H1 (cell line): ENCODE measurements at regions not wholly inside any gene's neighbourhood (a gene's known extent, or its start where the extent isn't known, plus 50 kb on each side); places are given as distances from the start of the nearest gene placed in this dataset.

ENCODE experiments used
- CHD7 ChIP-seq: fragments of 300-600 bp; sonication (generic); IDR thresholded peaks from 2 replicates; pipeline ENCODE4 v1.7.1; 2012; ENCODE audit warnings: low read length, moderate library complexity, mild to moderate bottlenecking, inconsistent platforms; ENCODE audit not compliant: insufficient replicate concordance
- GABPA ChIP-seq: IDR thresholded peaks from 2 replicates; pipeline ENCODE4 v1.6.1; 2011; ENCODE audit warnings: mild to moderate bottlenecking, low read length, moderate library complexity, borderline replicate concordance; ENCODE audit not compliant: insufficient read depth
- MAFK ChIP-seq: IDR thresholded peaks from 2 replicates; pipeline ENCODE4 v1.6.1; 2012; ENCODE audit warnings: low read depth, mild to moderate bottlenecking, improper control_type of control experiment, low read length
- RFX5 ChIP-seq: IDR thresholded peaks from 2 replicates; pipeline ENCODE4 v1.6.1; 2011; ENCODE audit warnings: low read depth, low read length, improper control_type of control experiment, borderline replicate concordance
- TAF7 ChIP-seq: optimal IDR thresholded peaks from 2 replicates; pipeline ENCODE3; 2011; ENCODE audit warnings: low read depth, mild to moderate bottlenecking, inconsistent platforms, low read length, moderate library complexity, borderline replicate concordance
- TF ChIP-seq, protein P1 (sequence below): IDR thresholded peaks from 2 replicates; pipeline ENCODE4 v1.6.1; 2012; ENCODE audit warnings: inconsistent platforms

DNA sequence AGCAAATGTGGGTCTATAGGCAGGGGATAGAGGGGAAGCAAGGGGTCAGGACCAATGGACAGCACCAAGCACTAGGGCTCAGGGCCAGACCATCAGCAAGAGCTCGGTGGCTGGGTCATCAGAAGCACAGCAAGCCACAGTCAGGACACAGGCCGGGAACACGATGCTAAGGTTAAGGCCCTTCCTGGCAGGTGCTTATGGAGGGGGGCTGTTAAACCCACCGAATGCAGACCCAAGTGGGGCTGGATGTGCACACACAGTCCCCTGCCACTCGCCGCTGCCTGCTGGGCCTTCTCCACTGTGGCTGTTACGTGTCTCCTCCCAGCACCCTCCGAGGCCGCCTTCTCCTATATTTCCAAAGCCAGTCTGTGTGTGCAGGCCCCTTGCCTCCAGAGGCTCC lies 220.1 kb downstream of the TOMM20 start (continued):
- TF ChIP-seq CHD7 (no peak), TAF7 (no peak), GABPA (no peak), RFX5 (no peak), MAFK (no peak)
- TF ChIP-seq, protein P1, sequence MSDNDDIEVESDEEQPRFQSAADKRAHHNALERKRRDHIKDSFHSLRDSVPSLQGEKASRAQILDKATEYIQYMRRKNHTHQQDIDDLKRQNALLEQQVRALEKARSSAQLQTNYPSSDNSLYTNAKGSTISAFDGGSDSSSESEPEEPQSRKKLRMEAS: no peak
